ENCODE measurements at regions not wholly inside any gene's neighbourhood (a gene's known extent, or its start where the extent isn't known, plus 50 kb on each side); places are given as distances from the start of the nearest gene placed in this dataset.
A peak's percentile ranks its signal among the peaks of the same experiment; 100 is the strongest.

- no peak for DNase-seq
Measured at GRCh38 chr12:105754313-105754712, 384.4 kb downstream of the NUAK1 start.

- no peak for DNase-seq
Measured at GRCh38 chr12:105756961-105757360, 381.8 kb downstream of the NUAK1 start.

GRCh38 chr12:105759149-105759548, 379.6 kb downstream of the NUAK1 start:
- no peak for DNase-seq

GRCh38 chr12:105761075-105761474, 377.7 kb downstream of the NUAK1 start:
- DNase-seq, result no peak

GRCh38 chr12:105764216-105764835, 374.4 kb downstream of the NUAK1 start:
- no peak for DNase-seq

- DNase-seq, result no peak
Measured at GRCh38 chr12:105765053-105766014, 373.4 kb downstream of the NUAK1 start.

GRCh38 chr12:105766029-105766428, 372.7 kb downstream of the NUAK1 start:
- DNase-seq, result no peak

- DNase-seq, result no peak
Measured at GRCh38 chr12:105769486-105769885, 369.3 kb downstream of the NUAK1 start.

GRCh38 chr12:105773471-105773870, 365.3 kb downstream of the NUAK1 start:
- peak; percentile 9 for DNase-seq

- no peak for DNase-seq
Measured at GRCh38 chr12:105774037-105774436, 364.7 kb downstream of the NUAK1 start.

GRCh38 chr12:105775343-105775742, 363.4 kb downstream of the NUAK1 start:
- DNase-seq, result peak; percentile 18

- DNase-seq, result no peak
Measured at GRCh38 chr12:105783983-105784947, 354.5 kb downstream of the NUAK1 start.

GRCh38 chr12:105793421-105793820, 345.3 kb downstream of the NUAK1 start:
- DNase-seq, result no peak

- DNase-seq, result no peak
Measured at GRCh38 chr12:105798256-105798845, 340.4 kb downstream of the NUAK1 start.

GRCh38 chr12:105799103-105799502, 339.7 kb downstream of the NUAK1 start:
- DNase-seq, result no peak

GRCh38 chr12:105801351-105801750, 337.4 kb downstream of the NUAK1 start:
- no peak for DNase-seq

GRCh38 chr12:105803292-105803691, 335.5 kb downstream of the NUAK1 start:
- DNase-seq, result no peak

- DNase-seq, result no peak
Measured at GRCh38 chr12:105804591-105805265, 334.0 kb downstream of the NUAK1 start.

- no peak for DNase-seq
Measured at GRCh38 chr12:105805730-105806399, 332.9 kb downstream of the NUAK1 start.

- no peak for DNase-seq
Measured at GRCh38 chr12:105806400-105806770, 332.4 kb downstream of the NUAK1 start.

GRCh38 chr12:105812366-105812765, 326.4 kb downstream of the NUAK1 start:
- DNase-seq, result no peak
